Liver (tissue), 3 donors: ENCODE measurements at regions not wholly inside any gene's neighbourhood (a gene's known extent, or its start where the extent isn't known, plus 50 kb on each side); places are given as distances from the start of the nearest gene placed in this dataset.

Source experiments
- ATF3 ChIP-seq: IDR thresholded peaks from 2 replicates; pipeline ENCODE4 v1.6.1; 2016; ENCODE audit warnings: antibody characterized with exemption
- CTCF ChIP-seq: fragments of 150-350 bp; IDR thresholded peaks from 2 replicates; pipeline ENCODE4 v1.5.1; 2017; ENCODE audit warnings: improper control_type of control experiment, low read depth, low read length; ENCODE audit not compliant: missing input control
- EGR1 ChIP-seq, 2 donors: IDR thresholded peaks; 2 replicates each; pipeline ENCODE4 v1.6.1; 2016 to 2018; ENCODE audit warnings: antibody characterized with exemption in 2 of 2, low read depth in 2 of 2
- FOXA1 ChIP-seq: IDR thresholded peaks from 2 replicates; pipeline ENCODE4 v1.6.1; 2016; ENCODE audit warnings: antibody characterized with exemption
- GABPA ChIP-seq, 2 donors: IDR thresholded peaks in 1 of 2; conservative IDR thresholded peaks in 1 of 2; 2 replicates each; pipeline ENCODE4 v1.6.1; 2016; ENCODE audit warnings: antibody characterized with exemption in 2 of 2, mild to moderate bottlenecking in 1 of 2, moderate library complexity in 1 of 2
- HNF4G ChIP-seq: IDR thresholded peaks from 2 replicates; pipeline ENCODE4 v1.6.1; 2016; ENCODE audit warnings: antibody characterized with exemption
- JUND ChIP-seq, 2 donors: IDR thresholded peaks; 2 replicates each; pipeline ENCODE4 v1.6.1; 2016; ENCODE audit warnings: antibody characterized with exemption in 2 of 2
- MAX ChIP-seq: IDR thresholded peaks from 2 replicates; pipeline ENCODE4 v1.6.1; 2016; ENCODE audit warnings: antibody characterized with exemption
- REST ChIP-seq: IDR thresholded peaks from 2 replicates; pipeline ENCODE4 v1.6.1; 2016; ENCODE audit warnings: antibody characterized with exemption, mild to moderate bottlenecking
- RXRA ChIP-seq, 2 donors: IDR thresholded peaks; 2 replicates each; pipeline ENCODE4 v1.6.1; 2017 to 2018; ENCODE audit warnings: antibody characterized with exemption in 2 of 2, mild to moderate bottlenecking in 1 of 2
- SP1 ChIP-seq: IDR thresholded peaks from 2 replicates; pipeline ENCODE4 v1.6.1; 2018; ENCODE audit warnings: antibody characterized with exemption, mild to moderate bottlenecking
- TAF1 ChIP-seq: conservative IDR thresholded peaks from 2 replicates; pipeline ENCODE4 v1.6.1; 2016; ENCODE audit warnings: antibody characterized with exemption, mild to moderate bottlenecking
- YY1 ChIP-seq: IDR thresholded peaks from 2 replicates; pipeline ENCODE4 v1.6.1; 2016; ENCODE audit warnings: antibody characterized with exemption, mild to moderate bottlenecking
- ZBTB33 ChIP-seq: IDR thresholded peaks from 2 replicates; pipeline ENCODE4 v1.6.1; 2016; ENCODE audit warnings: antibody characterized with exemption
- donor health status: healthy.
- donor health status: healthy.

GRCh38 chr5:18113721-18114120, 479.5 kb downstream of the TAF11L14 start:
- TF ChIP-seq TAF1 (no peak), CTCF (peak; percentile 17), FOXA1 (no peak), ZBTB33 (no peak), GABPA (IDR thresholded peaks at IDR 0.05 in 1 of 2, conservative IDR thresholded peaks at IDR 0.05 in 1 of 2) (no peak), REST (no peak), YY1 (no peak), MAX (no peak), HNF4G (no peak), JUND (IDR thresholded peaks at IDR 0.05) (no peak), SP1 (no peak), ATF3 (no peak), EGR1 (IDR thresholded peaks at IDR 0.05; ENCODE audit: low read depth in 2 of 2) (no peak), RXRA (IDR thresholded peaks at IDR 0.05) (no peak)
